Coronary artery (tissue), 2 donors: ENCODE measurements at regions not wholly inside any gene's neighbourhood (a gene's known extent, or its start where the extent isn't known, plus 50 kb on each side); places are given as distances from the start of the nearest gene placed in this dataset.

Source experiments
- DNase-seq: peaks from one replicate; pipeline ENCODE4 v3.0.0-alpha.2; 2017; ENCODE audit warnings: low spot score
- H3K27ac ChIP-seq, 2 donors: fragments of 200-600 bp; sonication (generic); one replicate each; pipeline ENCODE4 v1.5.1; 2016 to 2019
- H3K4me3 ChIP-seq: fragments of 200-600 bp; sonication (generic); 2 replicates; pipeline ENCODE4 v1.5.1; 2016; ENCODE audit warnings: mild to moderate bottlenecking, moderate library complexity
- TF ChIP-seq, protein P1 (sequence below): fragments of 200-600 bp; sonication (generic); IDR thresholded peaks from one replicate; pipeline ENCODE4 v1.5.1; 2019; ENCODE audit warnings: antibody characterized with exemption

- TF ChIP-seq, protein P1, sequence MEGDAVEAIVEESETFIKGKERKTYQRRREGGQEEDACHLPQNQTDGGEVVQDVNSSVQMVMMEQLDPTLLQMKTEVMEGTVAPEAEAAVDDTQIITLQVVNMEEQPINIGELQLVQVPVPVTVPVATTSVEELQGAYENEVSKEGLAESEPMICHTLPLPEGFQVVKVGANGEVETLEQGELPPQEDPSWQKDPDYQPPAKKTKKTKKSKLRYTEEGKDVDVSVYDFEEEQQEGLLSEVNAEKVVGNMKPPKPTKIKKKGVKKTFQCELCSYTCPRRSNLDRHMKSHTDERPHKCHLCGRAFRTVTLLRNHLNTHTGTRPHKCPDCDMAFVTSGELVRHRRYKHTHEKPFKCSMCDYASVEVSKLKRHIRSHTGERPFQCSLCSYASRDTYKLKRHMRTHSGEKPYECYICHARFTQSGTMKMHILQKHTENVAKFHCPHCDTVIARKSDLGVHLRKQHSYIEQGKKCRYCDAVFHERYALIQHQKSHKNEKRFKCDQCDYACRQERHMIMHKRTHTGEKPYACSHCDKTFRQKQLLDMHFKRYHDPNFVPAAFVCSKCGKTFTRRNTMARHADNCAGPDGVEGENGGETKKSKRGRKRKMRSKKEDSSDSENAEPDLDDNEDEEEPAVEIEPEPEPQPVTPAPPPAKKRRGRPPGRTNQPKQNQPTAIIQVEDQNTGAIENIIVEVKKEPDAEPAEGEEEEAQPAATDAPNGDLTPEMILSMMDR = no peak
- Histone ChIP-seq H3K4me3 (no peak overlapping the region), H3K27ac (no peak overlapping the region)
- DNase-seq = no peak
These were observed 538.0 kb downstream of the UTRN start for GRCh38 chr6:144823131-144823530.

DNA sequence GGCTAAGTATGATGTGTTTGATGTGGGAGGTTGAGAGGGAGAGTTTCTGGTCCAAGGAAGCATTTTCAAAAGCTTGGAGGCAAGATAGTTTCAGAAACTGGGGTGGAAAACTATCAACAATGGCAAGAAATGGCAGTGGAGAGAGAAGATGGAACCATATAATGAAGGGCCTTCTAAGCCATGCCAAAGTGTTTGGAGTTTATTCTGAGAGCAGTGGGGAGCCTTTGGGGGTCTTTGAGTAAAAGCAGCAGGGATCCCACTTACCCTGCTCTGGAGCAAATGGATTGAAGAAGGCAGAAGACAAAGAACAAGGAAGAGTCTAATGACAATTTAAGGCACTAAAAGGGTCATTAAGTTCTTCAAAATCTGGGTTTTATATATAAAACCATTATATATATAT is 538.9 kb downstream of the UTRN start:
- TF ChIP-seq, protein P1 = no peak
- H3K27ac ChIP-seq = no peak overlapping the region
- H3K4me3 ChIP-seq = no peak overlapping the region
- no peak for DNase-seq

- DNase-seq = no peak
- H3K4me3 ChIP-seq = no peak overlapping the region
- H3K27ac ChIP-seq = no peak overlapping the region
- TF ChIP-seq, protein P1 = no peak
These were observed 549.4 kb downstream of the UTRN start for GRCh38 chr6:144834426-144835038.

DNA sequence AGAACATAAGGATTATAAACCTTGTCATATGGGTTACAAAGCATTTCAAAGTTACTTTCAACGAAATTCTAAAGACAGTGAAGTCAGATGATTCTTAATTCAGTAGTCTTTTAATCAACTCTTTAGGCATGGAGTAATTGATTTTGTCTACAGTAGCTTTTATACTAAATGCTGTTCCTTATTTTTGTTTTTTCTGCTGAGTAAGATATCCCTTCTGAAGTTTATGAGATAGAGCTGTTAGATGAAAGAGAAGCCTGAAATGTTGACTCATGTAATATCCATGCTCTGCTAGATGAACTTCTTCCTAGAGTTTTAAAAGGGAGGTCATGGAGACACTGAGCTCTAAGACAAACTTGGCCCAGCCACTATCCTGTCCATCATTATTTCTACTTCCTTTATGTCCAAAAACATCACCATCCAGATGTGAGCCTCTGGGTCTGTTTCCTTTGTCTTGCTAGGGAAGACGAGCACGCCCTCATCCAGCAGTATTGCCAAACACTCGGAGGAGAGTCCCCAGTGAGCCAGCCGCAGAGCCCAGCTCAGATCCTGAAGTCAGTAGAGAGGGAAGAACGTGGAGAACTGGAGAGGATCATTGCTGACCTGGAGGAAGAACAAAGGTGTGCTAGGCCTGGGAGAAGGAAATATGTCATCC is 550.3 kb downstream of the UTRN start:
- TF ChIP-seq, protein P1 = no peak
- Histone ChIP-seq H3K27ac (no peak overlapping the region), H3K4me3 (no peak overlapping the region)
- no peak for DNase-seq

- no peak for DNase-seq
- TF ChIP-seq, protein P1 = no peak
- H3K4me3 ChIP-seq = no peak overlapping the region
- H3K27ac ChIP-seq = no peak overlapping the region
These were observed 555.5 kb downstream of the UTRN start for GRCh38 chr6:144840619-144841018.

DNA sequence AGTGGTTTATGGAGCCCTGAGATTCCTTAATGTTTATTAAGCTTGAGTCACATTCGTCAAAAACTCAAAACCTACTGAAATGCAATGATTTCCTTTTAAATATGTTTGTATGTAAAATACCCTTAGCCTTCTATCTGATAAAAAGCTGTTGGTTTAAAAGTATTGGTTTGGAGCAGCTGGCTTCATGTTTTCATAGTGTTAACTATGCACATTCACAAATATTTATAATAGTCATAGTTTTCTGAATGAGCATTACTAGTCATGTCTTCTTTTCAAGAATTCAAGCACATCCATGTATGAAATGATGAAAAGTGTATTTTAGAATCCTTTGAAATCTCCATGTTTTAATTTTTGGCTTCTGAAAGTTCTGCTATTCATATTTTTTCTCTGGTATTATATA is 558.6 kb downstream of the UTRN start:
- Histone ChIP-seq H3K4me3 (no peak overlapping the region), H3K27ac (no peak overlapping the region)
- DNase-seq = no peak
- TF ChIP-seq, protein P1 = no peak

DNA sequence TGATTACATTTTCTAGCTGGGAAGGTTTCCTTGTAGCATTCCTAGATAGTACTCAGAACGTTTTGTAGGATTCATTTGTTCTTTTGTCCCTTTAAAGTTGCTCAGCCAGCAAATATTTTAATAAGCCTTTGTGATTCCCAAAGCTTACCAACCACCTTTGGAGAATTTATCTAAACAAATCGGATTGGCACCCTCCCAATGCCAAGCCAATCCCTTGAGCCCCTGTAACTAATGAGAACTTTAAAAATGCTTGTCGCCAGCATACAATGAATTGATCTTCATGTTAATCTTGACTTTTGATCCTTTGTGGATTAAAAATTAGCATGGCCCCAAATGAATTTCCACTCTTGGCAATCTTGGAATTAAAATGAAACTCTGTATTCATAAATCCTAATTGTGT is 559.5 kb downstream of the UTRN start:
- no peak for DNase-seq
- no peak overlapping the region for H3K4me3 ChIP-seq
- TF ChIP-seq, protein P1 = no peak
- H3K27ac ChIP-seq = no peak overlapping the region
